Neural progenitor cell (in vitro differentiated cells): ENCODE measurements at regions not wholly inside any gene's neighbourhood (a gene's known extent, or its start where the extent isn't known, plus 50 kb on each side); places are given as distances from the start of the nearest gene placed in this dataset.

Source experiments
- EZH2 ChIP-seq: fragments of 200-600 bp; sonication (generic); IDR thresholded peaks from 2 replicates; pipeline ENCODE4 v1.6.1; 2017; ENCODE audit warnings: antibody characterized with exemption, mild to moderate bottlenecking, moderate library complexity
- TF ChIP-seq, protein P1 (sequence below): fragments of 200-600 bp; sonication (generic); IDR thresholded peaks from 2 replicates; pipeline ENCODE4 v1.5.1; 2017; ENCODE audit warnings: antibody characterized with exemption, mild to moderate bottlenecking

DNA sequence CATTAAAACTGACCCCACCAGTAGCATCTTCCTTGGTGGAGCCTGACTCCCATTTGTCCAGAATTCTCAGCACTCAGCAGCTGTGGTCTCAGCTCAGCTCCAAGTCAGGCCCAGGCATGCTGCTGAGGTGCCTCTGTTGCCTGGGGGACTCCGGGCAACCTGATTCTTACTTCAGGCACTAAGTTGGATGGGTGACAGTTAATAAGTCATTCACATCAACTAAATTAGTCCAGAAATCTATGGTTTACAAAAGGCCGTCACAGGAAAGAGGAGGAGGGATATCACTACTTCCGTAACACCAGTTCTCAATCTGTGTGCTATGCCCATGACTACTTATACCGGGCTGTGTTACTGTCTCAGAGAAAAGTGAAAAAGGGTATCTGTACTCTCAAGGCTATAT is 310.2 kb downstream of the SATB1 start:
- TF ChIP-seq, protein P1, sequence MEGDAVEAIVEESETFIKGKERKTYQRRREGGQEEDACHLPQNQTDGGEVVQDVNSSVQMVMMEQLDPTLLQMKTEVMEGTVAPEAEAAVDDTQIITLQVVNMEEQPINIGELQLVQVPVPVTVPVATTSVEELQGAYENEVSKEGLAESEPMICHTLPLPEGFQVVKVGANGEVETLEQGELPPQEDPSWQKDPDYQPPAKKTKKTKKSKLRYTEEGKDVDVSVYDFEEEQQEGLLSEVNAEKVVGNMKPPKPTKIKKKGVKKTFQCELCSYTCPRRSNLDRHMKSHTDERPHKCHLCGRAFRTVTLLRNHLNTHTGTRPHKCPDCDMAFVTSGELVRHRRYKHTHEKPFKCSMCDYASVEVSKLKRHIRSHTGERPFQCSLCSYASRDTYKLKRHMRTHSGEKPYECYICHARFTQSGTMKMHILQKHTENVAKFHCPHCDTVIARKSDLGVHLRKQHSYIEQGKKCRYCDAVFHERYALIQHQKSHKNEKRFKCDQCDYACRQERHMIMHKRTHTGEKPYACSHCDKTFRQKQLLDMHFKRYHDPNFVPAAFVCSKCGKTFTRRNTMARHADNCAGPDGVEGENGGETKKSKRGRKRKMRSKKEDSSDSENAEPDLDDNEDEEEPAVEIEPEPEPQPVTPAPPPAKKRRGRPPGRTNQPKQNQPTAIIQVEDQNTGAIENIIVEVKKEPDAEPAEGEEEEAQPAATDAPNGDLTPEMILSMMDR = no peak
- TF ChIP-seq EZH2 = no peak
